ENCODE measurements at regions not wholly inside any gene's neighbourhood (a gene's known extent, or its start where the extent isn't known, plus 50 kb on each side); places are given as distances from the start of the nearest gene placed in this dataset.

DNA sequence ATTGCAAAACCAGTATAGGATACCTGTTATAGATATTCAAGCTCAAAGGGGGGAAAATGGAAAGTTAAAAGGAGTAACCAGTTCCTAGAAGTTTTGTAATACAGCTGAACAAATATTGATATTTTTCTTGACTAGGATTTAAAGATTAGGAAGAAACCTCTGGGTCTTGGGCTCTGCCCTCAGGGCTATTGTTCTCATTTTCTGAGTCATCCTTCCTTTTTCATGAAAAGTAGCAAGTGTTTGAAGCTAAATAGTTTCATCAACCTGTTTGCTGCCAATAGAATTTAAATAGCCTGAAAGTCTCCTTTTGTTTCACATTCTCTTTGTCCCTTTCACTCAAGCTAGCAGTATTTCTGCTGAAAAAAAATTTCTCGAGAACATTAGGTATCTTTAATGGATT lies 1061.1 kb upstream of the GHITM start:
- TF ChIP-seq, protein P1, sequence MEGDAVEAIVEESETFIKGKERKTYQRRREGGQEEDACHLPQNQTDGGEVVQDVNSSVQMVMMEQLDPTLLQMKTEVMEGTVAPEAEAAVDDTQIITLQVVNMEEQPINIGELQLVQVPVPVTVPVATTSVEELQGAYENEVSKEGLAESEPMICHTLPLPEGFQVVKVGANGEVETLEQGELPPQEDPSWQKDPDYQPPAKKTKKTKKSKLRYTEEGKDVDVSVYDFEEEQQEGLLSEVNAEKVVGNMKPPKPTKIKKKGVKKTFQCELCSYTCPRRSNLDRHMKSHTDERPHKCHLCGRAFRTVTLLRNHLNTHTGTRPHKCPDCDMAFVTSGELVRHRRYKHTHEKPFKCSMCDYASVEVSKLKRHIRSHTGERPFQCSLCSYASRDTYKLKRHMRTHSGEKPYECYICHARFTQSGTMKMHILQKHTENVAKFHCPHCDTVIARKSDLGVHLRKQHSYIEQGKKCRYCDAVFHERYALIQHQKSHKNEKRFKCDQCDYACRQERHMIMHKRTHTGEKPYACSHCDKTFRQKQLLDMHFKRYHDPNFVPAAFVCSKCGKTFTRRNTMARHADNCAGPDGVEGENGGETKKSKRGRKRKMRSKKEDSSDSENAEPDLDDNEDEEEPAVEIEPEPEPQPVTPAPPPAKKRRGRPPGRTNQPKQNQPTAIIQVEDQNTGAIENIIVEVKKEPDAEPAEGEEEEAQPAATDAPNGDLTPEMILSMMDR (IDR thresholded peaks at IDR 0.05), result no peak
- TF ChIP-seq KDM1A (IDR thresholded peaks at IDR 0.05; ENCODE audit: low read depth) (no peak), BHLHE40 (IDR thresholded peaks at IDR 0.05; ENCODE audit: low read depth, low read length) (no peak), ZFP36 (IDR thresholded peaks at IDR 0.05; ENCODE audit: borderline replicate concordance, partially characterized antibody) (no peak), CEBPB (IDR thresholded peaks at IDR 0.05) (no peak)

Data from A549 (cell line).